T1000 (cell line): ENCODE measurements at regions not wholly inside any gene's neighbourhood (a gene's known extent, or its start where the extent isn't known, plus 50 kb on each side); places are given as distances from the start of the nearest gene placed in this dataset.
"Not testable (repeated sequence)": the region's sequence is repeated elsewhere in the genome, so short reads cannot be mapped to it uniquely, and the experiment has no call there.

ENCODE experiments used
- DNase-seq: peaks from one replicate; lab custom pipeline; 2025; ENCODE audit warnings: mixed read lengths; lab: John Stamatoyannopoulos, UW

DNA sequence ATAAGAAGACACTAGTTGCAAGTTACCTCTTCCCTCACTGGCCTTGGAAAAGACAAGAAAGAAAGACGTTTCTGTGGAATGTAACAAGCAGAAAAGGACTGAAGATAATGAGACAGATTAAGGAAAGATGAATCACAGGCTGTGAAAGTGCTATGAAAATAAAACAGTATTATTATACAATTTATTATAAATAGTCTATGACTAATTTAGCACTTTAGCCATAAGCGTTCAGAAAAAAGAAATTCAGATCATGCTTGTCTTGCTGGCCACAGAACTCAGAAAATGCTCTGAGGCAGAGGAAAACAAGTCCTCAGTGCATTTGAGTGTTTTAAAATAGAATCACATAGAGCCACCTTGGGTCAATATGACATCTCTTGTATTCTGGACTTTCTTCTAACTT is 174.8 kb upstream of the NBPF9 start:
- not testable (repeated sequence) for DNase-seq

DNA sequence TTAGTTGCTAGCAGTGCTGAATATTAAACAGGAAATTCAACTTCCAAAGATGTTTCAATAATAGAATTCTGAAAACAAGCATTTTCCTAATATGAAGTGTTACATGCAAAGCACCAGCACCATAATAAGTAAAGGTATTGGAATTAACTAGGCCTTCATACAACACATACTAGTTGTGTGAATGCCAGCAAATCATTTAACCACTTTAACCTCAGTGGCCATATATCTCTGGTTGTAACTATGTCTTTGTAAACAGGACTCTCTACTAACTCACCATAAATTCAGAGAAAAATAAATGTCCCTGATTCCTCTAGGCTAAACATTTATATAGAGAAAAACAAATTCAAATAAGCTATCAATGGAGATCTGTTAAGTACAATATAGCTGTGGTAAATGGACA is 175.7 kb upstream of the NBPF9 start:
- not testable (repeated sequence) for DNase-seq

DNA sequence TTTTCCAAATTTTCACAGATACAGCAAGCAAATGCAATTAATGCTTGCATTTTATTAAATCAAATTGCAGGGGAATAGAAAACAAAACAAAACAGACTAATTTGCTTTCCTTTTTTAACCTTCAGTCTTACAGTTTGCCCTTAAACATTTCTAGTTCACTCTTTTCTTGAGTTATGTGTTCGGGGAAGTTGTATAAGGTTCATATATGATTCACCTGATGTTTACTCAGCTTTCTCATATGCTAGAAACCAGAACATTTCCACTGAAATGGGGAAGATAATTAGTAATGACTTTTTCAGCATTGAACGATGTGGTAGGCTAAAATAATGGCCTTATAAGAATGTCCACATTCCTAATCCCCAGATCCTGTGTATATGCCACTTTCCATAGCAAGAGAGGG is 176.2 kb upstream of the NBPF9 start:
- not testable (repeated sequence) for DNase-seq

DNA sequence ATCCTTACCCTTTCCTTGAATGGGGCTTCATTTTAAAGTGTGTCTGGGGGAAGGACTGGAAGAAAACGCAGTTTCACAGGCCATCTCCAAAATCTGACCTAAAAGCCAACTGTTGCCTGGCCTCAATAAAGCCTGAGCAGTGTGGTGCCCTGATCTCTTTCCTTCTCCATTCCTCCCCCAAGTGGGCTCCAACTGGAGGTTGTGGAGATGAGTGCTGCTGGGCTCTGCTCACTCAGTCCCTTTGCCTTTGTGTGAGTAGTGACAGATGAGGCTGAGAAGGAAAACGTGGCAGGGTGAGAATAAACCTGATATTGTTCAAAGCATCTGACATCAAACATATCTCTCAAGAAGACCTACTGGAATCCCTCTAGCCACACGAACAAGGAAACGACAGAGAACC is 181.4 kb upstream of the NBPF9 start:
- DNase-seq = not testable (repeated sequence)

DNA sequence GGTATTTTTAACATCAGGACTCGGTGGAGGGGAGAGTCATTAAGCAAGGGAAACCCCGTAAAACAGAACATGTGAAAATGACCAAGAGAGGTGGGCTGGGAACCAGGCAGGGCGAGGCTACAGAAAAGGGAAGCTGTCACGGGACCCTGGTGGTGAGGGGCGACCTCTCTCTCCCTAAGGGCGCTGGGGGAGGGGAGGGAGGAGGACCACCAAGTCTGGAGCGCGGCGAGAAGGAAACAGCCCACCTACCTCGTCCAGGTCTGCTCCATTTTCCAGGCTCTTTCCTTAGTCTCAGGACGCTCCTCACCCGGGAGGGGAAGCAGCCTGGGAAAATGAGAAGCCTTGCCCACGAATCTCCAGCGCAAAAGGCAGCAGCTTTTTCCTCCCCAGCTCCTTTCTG is 181.9 kb upstream of the NBPF9 start:
- not testable (repeated sequence) for DNase-seq

DNA sequence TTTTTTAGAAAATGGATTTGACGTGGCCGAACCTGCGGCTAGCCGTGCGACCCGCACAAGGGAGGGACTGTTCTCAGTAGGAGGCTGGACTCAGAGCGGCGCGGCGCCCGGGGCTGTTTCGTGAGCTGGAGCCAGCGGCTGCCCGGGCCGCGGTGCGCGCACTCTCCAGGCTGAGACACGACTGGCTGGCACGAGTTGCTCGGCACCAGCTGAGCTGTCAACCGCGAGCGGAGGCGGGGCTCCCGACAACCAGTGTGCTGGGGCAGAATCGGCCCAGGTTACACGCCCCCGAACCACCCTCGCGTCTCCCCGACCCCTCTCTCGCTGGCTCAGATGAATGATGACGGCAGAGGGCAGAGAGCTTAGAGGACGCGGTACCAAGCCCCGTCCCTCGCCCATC is 182.3 kb upstream of the NBPF9 start:
- not testable (repeated sequence) for DNase-seq

DNA sequence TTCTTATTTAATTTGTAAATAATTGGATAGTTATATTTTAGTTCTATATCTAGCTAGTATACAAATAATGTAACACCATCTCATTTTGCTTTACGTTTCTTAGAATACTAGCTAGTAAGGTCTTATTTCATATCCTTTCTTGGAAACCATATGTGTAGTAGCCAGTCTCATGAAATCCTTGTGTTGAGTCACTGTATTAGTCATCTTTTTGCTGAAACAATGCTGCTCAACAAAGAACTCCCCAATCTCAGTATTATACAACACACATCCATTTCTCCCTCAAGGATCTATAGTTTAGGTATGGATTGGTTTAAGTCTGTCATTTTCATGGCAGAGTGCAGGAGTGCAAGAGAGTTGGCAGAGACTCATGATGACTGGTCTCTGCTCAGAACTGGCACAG is 185.2 kb upstream of the NBPF9 start:
- not testable (repeated sequence) for DNase-seq

DNA sequence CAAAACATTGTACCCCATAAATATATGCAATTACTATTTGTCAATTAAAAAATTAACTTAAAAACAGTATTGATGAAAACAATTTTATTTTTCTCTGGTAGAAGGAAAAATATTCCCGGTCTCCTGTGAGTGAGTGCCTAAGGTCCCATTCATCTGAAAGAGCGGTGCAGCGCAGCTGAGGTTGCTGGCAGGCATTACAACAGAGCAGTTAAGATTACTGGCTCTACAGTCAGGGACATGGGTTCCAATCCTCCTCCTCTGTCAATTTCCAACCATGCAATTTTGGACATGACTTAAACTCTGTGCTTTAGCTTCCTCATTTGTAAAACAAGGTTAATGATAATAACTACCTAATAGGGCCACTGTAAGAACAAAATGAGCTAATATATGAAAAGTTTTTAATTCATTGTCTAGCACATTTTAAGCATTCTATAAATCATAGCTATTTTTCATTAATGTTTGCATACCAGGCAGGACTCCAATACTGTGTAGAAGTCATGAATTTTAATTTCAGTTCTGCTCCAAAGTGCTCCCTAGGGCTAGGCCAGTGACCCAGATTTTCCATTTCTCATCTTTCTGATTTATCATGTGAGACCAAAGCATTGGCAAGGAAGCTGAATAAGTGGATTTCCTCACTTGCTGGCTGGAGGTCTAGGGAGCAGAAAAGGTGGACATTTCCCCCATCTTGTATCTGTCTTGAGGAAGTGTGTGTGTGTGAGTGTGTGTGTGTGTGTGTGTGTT is 174.2 kb upstream of the NBPF19 start:
- DNase-seq = not testable (repeated sequence)

DNA sequence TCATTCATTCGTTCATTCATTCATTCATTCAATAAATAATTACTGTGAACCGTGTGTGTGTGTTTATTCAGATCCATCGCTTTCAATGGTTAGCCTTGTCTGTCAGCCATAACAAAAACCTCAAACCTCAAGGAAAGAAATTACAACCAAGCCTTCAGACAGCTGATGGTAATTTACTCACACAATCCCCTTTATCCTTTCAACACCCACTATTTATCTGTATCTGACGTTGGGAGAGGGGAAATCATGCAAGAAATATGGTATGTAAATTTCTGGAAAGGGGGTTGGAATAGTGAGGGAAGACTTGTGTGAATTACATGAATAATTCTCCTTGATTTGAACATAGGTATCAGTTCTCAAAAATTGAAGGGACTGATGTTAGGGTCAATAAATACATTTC is 173.6 kb upstream of the NBPF19 start:
- DNase-seq = not testable (repeated sequence)

DNA sequence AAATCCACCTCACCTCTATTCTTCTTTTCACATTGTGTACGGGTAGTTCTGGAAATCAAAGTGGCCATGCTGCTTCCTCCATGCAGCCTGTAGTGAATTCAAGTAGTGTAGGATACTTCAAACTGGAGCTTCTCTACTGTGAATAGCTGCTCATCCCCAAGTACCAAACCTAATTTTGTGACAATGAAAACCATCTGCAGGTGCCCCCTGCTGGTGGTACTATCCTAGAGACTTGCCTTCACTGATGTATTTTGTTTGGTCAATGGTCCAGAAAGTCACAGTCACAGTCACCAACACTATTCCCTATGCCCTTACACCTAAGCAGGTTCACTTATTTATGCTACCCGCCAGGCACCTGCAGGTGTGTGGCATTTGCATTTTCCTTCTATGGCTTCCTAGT is 170.0 kb upstream of the NBPF19 start:
- not testable (repeated sequence) for DNase-seq

DNA sequence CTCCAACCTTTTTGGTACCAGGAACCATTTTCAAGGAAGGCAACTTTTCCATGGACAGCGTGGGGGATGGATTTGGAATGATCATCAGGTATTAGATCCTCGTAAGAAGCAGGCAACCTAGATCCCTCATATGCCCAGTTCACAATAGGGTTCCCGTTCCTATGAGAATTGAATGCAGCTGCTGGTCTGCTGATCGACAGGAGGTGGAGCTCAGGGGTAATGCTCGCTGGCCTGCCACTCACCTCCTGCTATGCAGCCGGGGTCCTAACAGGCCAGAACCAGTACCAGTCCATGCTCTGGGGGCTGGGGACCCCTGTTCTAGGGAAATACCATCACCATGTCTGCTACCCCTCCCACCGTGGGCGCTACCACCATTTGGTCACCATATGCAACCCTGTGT is 167.2 kb upstream of the NBPF19 start:
- not testable (repeated sequence) for DNase-seq

DNA sequence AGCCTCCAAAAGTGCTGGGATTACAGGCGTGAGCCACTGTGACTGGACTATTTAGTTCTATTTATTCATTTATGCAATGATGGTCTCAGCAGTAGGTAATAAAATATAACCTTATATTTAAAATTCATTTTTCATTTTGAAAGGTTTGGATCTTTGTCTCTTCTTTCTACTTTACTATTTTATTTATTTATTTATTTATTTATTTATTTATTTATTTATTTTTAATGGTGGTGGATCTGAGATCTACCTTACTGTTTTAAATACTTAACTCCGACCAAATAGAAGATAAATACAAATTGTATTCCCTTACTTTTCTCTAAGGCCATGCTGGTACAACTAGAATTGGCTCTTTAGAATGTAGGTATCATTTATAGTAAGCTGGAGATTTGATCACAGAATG is 159.9 kb upstream of the NBPF19 start:
- DNase-seq = not testable (repeated sequence)

DNA sequence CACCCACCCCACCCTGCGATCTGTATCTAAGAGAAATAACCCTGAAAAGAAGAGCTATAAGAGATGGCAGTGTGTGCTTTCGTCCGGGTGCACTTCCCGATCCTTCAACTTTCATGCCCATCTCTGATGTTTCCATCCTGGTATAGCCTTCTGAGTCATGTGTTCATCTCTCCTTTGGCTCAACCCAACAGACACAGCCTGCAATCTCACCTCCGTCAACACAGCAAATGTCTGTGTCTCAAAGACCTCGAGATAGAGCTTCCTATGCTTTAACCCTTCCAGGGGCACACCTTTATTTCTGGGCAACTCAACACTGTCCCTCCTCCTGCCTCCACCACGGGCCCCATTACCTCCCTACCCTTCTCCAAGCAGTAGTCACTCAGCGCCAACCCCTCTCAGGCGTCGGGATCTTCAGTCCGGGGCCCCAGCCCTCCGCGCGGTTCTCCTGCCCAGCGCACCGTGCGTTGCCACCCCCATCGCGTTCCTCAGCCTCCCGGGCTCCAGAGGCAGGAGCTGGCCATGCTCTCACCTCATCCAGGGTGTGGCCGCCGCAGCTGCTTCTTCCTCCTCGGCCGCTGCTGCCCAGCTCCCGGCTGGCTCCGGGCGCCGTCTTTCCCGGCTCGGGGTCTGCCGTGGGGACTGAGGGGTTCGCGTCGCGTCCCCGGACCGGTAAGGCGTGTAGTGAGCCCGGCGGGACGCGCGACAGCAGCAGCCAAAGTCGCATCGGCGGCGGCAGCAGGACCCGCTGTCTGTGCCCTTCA is 153.7 kb upstream of the NBPF19 start:
- DNase-seq = not testable (repeated sequence)

DNA sequence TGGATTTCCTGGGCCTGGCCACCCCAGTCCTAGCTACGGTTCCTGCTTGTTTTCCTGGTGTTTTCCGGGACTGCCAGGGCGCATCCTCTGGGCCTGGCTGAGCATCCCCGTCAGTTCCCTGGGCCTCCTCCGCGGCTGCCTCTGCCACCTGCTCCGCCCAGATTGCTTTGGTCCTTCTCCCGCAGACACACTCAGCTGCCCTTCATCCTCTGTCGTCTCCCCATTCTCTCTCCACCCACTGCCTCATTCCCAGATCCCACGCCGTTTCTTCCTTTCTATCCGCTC is 153.2 kb upstream of the NBPF19 start:
- DNase-seq = not testable (repeated sequence)

DNA sequence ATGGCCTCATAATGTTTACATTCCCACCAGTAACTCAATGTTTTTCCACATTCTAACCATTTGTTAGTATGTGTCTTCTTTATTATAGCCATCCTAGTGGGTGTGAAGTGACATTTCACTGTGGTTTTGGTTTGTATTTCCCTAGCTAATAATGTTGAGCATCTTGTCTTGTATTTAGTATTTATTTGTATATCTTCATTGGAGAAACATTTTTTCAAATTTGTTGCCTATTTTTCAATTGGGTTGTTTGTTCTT is 144.8 kb upstream of the NBPF19 start:
- not testable (repeated sequence) for DNase-seq

DNA sequence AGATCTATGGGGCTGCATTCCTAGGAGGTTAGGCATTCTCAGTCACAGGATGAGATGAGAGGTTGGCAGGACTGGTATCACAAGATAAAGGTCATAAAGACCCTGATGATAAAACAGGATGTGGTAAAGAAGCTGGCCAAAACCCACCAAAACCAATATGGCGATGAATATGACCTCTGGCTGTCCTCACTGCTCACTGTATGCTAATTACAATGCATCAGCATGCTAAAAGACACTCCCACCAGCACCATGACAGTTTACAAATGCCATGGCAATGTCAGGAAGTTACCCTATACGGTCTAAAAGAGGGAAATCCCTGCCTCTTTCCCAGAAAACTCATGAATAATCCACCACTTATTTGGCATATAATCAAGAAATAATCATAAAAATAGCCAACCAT is 138.8 kb upstream of the NBPF19 start:
- DNase-seq = not testable (repeated sequence)

DNA sequence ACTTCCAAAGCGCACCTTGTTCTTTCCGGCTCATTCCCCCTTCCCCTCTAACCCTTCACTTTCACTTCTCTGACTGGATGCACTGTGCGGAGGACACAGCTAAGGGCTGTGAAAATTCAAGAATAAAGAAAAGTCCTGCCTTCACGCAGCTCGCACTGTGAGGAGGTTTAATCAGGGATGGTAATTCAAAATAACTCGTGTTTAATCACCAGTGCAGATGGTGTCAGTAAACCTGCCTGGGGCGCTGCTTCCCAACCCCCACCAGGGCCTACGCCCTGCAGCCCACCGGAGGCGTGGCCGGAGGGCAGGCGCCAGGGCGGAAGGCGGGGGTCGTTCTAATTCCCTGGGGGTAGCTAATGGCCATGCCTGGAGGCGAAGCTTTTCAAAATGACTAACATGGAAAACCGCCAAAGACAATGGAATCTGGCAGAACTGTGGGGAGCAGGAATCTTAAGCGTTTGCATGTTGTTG is 136.6 kb upstream of the NBPF19 start:
- DNase-seq = not testable (repeated sequence)

DNA sequence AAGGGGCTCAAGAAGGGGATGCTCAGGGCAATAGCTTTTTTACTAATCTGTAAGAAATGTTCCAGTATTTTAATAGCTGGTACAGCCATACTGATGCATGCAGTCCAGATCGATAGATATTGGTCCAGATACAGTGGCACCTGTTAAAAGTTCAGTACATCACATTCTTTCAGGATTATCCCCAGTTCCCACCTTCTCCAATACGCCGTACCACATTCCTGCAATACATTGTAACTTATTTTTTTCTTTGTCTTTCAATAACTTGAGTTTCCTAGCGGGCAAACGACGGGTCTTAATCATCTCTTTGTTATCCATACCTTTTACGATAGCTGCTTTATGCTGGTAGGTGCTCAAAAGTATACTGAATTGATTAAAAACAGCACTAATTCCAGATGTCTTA is 136.1 kb upstream of the NBPF19 start:
- DNase-seq = not testable (repeated sequence)

DNA sequence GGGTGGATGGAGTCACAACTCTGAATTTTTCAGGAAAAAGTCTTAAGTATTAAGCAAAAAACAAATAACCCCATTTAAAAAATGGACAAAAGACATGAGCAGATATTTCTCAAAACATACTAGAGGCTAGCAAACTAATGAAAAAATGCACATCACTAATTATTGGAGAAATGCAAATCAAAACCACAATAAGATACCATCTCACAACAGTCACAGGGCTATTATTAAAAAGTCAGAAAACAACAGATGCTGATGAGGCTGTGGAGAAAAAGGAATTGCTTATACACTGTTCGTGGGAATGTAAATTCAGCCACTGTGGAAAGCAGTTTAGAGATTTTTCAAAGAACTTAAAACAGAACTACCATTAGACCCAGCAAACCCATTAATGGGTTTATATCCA is 125.4 kb upstream of the NBPF19 start:
- DNase-seq = not testable (repeated sequence)

DNA sequence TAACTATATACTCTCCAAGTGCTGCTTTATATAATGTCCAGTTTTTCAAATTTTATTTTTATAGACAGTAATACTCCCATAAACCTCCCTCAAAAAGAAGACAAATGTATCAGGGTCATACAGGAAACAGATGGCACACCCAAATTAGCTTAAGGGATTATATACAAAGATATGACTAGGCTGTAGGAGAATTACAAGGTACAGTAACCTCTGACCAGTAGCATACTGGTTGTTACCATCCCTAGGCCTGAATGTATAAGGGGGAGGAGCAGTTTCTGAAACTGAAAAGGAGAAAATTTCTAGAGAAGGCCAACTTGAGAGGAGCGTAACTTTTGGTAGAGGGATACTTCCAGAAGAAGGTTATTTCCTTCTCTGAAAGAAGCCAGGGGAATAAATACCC is 122.6 kb upstream of the NBPF19 start:
- DNase-seq = not testable (repeated sequence)

DNA sequence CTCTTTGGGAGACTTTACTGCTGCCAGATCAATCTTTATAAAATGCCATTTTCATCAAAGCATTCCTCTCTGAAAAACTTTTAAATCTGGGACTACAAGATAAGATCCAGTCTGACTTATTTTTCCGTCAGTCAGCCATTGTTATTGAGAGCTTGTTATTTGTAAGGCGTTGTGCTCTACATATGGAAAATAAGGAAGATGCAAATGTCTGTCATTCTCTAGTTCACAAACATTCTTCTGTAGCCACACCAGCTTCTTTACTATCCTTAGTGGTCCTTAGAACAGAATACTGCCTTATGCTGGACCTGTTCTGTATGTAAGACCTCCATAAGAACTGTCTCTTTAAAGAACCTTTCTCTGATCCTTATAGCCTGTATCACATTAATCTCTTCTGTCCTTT is 120.3 kb upstream of the NBPF19 start:
- DNase-seq = not testable (repeated sequence)

DNA sequence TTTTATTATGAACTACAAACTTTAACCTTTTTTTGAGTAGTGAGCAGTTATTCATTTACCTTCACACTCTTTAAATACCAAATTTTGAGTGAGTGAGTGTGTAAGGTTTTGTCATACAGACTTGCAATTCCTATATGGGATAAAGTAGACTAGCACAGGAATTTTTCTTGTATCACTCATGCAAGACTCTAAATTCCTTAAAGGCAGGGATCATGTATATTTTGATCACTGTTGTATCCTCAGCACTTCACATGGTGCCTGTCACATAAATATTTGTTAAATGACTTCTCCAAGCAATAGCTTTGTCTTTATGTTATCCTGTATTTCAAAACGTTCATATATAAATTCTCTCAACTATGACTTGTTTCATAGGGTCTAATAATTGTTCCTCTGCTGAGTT is 119.1 kb upstream of the NBPF19 start:
- not testable (repeated sequence) for DNase-seq

DNA sequence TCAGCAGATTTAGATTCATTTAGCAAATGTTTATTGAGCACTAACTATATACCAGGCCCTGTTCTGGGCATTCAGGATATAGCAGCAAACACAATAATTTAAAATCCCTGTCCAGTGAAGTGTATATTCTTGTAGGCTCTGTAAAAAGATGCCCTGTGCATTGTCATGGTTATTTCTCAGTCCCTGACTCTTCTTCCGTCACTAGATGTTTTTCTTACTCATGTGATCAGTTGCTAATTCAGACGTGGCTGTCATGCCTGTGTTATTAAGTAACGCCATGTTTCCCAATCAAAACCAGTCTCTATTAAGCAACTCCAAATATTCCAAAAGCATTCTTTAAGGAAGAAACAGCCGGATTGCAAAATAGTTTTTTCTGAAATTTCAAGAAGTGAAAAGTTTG is 118.7 kb upstream of the NBPF19 start:
- DNase-seq = not testable (repeated sequence)

DNA sequence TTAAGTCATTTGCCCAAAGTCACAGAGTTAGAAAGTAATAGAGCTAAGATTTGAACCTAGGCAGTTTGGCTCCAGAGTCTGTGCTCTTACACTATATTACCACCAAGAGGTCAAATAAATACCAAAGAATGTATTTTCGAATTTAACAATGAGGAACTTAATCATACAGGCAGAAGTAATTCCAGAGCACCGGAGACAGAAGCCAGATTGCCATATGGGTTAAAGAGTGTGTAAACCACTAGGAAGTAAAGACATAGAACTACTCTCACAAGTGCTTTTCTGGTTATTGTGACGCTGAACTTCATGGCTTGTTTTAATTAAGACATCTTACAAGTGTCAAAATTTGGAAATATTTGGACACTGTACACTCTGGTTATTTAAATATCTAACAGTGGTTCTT is 114.5 kb upstream of the NBPF19 start:
- not testable (repeated sequence) for DNase-seq
